ENCODE measurements at regions not wholly inside any gene's neighbourhood (a gene's known extent, or its start where the extent isn't known, plus 50 kb on each side); places are given as distances from the start of the nearest gene placed in this dataset.

DNA sequence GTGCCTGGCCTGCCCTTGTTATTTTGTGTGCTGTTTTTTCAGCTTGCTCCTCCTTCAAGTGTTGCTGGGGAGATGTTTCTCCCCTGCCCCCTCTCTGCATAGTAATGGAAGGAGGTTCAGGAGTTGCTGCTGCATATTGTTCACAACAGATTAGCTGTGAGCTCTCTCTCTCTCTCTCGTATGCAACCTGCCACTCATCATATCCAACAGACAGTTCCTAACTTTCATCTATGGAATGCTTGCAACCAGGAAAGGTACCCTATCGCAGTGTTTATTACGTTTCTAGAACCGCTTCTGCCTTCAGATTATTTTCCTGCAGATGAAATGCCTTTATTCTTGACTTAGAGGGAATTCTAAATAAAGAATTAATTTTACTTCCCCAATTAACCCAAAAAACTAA, 372.9 kb downstream of the RMST start:
- H3K9me3 Mint-ChIP-seq = no peaks in the 10 kb centered on the region
- Histone ChIP-seq H2BK15ac (ENCODE audit: low read depth, low read length) (no peak overlapping the region), H2BK5ac (ENCODE audit: insufficient read length, low read length) (no peak overlapping the region), H4K20me1 (ENCODE audit: control insufficient read depth, insufficient read depth, insufficient read length) (no peaks in the 10 kb centered on the region), H3K56ac (ENCODE audit: insufficient read length, low read depth, low read length) (no peak overlapping the region), H3T11ph (ENCODE audit: low read length) (no peak overlapping the region), H2BK20ac (ENCODE audit: low read depth, low read length, poor library complexity, severe bottlenecking) (no peak overlapping the region), H2AFZ (ENCODE audit: low read length) (no peak overlapping the region), H3K27me3 (ENCODE audit: insufficient read depth, low read length) (no peaks in the 10 kb centered on the region), H3K9me3 (ENCODE audit: control insufficient read depth, low read depth, low read length) (no peaks in the 10 kb centered on the region), H3K4me1 (ENCODE audit: insufficient read depth, low read length) (no peaks in the 10 kb centered on the region; the same call in 1 of the 2 replicates), H3K27ac (ENCODE audit: insufficient read length, low read depth, low read length) (no peak overlapping the region), H2AK5ac (ENCODE audit: insufficient read length, low read length) (no peak overlapping the region), H4K5ac (ENCODE audit: insufficient read length, low read depth, low read length) (no peak overlapping the region), H3K4ac (ENCODE audit: low read depth, low read length) (no peak overlapping the region), H3K23me2 (ENCODE audit: insufficient read length, low read depth, low read length, poor library complexity, severe bottlenecking) (no peaks in the 10 kb centered on the region), H3K9ac (ENCODE audit: extremely low read depth, insufficient read length, low read length) (no peak overlapping the region), H4K91ac (ENCODE audit: insufficient read length, low read depth, low read length) (no peak overlapping the region), H3K23ac (ENCODE audit: insufficient read length, low read depth, low read length) (no peak overlapping the region), H3K14ac (ENCODE audit: insufficient read depth, low read length) (no peak overlapping the region), H3K18ac (ENCODE audit: insufficient read length, low read depth, low read length) (no peak overlapping the region), H3K79me1 (ENCODE audit: insufficient read depth, low read depth, low read length, poor library complexity, severe bottlenecking) (no peaks in the 10 kb centered on the region), H4K8ac (replicated peaks; ENCODE audit: insufficient read length, low read depth, low read length) (no peak overlapping the region), H3K79me2 (ENCODE audit: insufficient read depth, low read length) (no peaks in the 10 kb centered on the region), H2BK12ac (ENCODE audit: insufficient read length, low read depth, low read length) (no peak overlapping the region), H2BK120ac (ENCODE audit: low read depth, low read length, poor library complexity, severe bottlenecking) (no peak overlapping the region), H3K4me2 (ENCODE audit: insufficient read depth, insufficient read length, low read length) (no peak overlapping the region)
- H3K4me3 Mint-ChIP-seq = no peak overlapping the region
- peaks cover 12 to 22% of the 10 kb centered on the region in 2 experiments for H3K4me1 Mint-ChIP-seq
- H3K36me3 Mint-ChIP-seq (ENCODE audit: insufficient read depth in 1 of 3, low read depth in 3 of 3) = no peaks in the 10 kb centered on the region
- no CpG with 5 or more reads among the region's 4 CpGs for WGBS (ENCODE audit: extremely low coverage, insufficient read length, low lambda C conversion rate)
- H3K27me3 Mint-ChIP-seq (ENCODE audit: low read depth) = no peaks in the 10 kb centered on the region; the same call in 1 of the 2 replicates
- TF ChIP-seq, protein P1, sequence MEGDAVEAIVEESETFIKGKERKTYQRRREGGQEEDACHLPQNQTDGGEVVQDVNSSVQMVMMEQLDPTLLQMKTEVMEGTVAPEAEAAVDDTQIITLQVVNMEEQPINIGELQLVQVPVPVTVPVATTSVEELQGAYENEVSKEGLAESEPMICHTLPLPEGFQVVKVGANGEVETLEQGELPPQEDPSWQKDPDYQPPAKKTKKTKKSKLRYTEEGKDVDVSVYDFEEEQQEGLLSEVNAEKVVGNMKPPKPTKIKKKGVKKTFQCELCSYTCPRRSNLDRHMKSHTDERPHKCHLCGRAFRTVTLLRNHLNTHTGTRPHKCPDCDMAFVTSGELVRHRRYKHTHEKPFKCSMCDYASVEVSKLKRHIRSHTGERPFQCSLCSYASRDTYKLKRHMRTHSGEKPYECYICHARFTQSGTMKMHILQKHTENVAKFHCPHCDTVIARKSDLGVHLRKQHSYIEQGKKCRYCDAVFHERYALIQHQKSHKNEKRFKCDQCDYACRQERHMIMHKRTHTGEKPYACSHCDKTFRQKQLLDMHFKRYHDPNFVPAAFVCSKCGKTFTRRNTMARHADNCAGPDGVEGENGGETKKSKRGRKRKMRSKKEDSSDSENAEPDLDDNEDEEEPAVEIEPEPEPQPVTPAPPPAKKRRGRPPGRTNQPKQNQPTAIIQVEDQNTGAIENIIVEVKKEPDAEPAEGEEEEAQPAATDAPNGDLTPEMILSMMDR (conservative IDR thresholded peaks at IDR 0.05) = no peak
- DNase-seq = no peak
- no peak overlapping the region for H3K27ac Mint-ChIP-seq

All from H9 (cell line).